ENCODE measurements at regions not wholly inside any gene's neighbourhood (a gene's known extent, or its start where the extent isn't known, plus 50 kb on each side); places are given as distances from the start of the nearest gene placed in this dataset.

DNA sequence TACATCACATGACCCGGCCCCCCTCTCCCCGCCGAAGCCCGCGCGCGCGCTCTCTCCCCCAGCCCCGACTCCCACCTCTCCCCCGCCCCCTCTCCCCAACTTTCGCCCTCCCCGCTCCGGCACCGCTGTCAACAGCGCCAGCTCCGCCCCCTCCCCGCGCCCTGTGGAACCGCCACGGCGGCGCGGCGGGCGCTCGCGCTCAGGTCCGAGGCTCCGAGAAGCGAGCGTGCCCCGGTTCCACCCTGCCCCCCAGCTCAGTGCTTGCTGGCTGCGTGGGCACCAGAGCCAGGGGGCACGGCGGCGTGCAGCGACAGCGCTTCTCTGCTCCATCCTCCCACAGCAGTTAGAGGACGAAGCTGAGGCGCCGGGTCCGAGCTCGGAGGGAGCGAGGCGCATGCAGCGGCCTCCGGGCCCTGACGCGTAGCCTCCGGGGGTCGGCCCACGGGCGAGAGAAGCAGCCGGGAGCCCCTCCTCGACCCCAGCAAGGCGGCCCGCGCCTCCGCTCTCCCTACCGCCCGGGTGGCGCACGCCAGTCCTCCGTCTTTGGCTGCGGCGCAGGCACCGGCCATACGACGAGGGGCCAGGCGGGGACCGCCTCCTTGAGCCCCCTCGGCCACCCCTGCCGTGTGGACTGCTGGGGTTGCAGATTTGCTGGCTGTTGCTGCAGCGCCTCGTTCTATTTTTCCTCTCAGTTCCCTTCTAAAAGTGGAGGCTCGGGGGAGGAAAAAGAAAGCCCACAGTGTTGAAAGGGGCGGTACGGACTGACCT lies 109.5 kb downstream of the KCNRG start:
- TF ChIP-seq, protein P1, sequence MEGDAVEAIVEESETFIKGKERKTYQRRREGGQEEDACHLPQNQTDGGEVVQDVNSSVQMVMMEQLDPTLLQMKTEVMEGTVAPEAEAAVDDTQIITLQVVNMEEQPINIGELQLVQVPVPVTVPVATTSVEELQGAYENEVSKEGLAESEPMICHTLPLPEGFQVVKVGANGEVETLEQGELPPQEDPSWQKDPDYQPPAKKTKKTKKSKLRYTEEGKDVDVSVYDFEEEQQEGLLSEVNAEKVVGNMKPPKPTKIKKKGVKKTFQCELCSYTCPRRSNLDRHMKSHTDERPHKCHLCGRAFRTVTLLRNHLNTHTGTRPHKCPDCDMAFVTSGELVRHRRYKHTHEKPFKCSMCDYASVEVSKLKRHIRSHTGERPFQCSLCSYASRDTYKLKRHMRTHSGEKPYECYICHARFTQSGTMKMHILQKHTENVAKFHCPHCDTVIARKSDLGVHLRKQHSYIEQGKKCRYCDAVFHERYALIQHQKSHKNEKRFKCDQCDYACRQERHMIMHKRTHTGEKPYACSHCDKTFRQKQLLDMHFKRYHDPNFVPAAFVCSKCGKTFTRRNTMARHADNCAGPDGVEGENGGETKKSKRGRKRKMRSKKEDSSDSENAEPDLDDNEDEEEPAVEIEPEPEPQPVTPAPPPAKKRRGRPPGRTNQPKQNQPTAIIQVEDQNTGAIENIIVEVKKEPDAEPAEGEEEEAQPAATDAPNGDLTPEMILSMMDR (IDR thresholded peaks at IDR 0.05): peak in 1 of 4 experiments; percentile 12
- TF ChIP-seq POLR2A (IDR thresholded peaks at IDR 0.05): peak; percentile 43

All from prostate gland (tissue), 2 donors.